GM12873 (cell line): ENCODE measurements at regions not wholly inside any gene's neighbourhood (a gene's known extent, or its start where the extent isn't known, plus 50 kb on each side); places are given as distances from the start of the nearest gene placed in this dataset.

Experiments
- TF ChIP-seq, protein P1 (sequence below): IDR thresholded peaks from 2 replicates; pipeline ENCODE4 v1.5.1; 2012; ENCODE audit warnings: low read depth, mild to moderate bottlenecking, moderate library complexity, low read length, control low read depth; ENCODE audit not compliant: insufficient read depth; ENCODE audit errors: missing control alignments

DNA sequence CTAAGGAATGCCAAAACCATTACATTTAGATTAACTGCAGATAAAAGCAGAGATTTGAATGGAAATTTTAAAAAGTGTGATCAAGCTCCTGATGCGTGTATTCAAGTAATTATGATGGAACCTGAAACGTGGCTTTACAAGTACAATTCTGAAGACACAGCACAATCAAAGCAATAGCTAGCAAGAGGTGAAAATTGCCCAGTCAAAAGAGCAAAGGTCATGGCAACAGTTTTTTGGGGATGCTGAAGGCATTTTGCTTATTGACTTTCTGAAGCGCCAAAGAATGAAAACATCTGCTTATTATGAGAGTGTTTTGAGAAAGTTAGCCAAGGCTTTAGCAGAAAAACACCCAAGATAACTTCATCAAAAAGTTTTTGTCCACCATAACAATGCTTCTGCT, 389.6 kb upstream of the TENM4 start:
- TF ChIP-seq, protein P1, sequence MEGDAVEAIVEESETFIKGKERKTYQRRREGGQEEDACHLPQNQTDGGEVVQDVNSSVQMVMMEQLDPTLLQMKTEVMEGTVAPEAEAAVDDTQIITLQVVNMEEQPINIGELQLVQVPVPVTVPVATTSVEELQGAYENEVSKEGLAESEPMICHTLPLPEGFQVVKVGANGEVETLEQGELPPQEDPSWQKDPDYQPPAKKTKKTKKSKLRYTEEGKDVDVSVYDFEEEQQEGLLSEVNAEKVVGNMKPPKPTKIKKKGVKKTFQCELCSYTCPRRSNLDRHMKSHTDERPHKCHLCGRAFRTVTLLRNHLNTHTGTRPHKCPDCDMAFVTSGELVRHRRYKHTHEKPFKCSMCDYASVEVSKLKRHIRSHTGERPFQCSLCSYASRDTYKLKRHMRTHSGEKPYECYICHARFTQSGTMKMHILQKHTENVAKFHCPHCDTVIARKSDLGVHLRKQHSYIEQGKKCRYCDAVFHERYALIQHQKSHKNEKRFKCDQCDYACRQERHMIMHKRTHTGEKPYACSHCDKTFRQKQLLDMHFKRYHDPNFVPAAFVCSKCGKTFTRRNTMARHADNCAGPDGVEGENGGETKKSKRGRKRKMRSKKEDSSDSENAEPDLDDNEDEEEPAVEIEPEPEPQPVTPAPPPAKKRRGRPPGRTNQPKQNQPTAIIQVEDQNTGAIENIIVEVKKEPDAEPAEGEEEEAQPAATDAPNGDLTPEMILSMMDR = no peak

DNA sequence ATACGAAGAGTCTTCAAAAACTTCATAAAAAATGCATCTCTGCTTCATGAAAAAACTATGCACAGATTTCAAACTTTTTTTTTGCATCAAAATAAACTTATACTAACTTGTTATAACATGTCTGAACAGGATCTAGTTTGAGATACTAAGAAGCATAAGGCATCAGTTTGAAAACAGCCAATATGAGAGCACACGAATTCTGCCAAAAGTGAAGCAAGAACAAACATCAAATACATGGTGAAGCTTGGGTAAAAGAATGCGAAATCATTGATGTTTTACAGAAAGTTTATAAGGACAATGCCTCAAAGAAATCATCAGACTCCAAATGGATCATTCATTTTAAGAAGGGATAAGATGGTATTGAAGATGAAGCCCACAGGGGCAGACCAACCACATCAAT, 389.1 kb upstream of the TENM4 start:
- TF ChIP-seq, protein P1 = no peak

DNA sequence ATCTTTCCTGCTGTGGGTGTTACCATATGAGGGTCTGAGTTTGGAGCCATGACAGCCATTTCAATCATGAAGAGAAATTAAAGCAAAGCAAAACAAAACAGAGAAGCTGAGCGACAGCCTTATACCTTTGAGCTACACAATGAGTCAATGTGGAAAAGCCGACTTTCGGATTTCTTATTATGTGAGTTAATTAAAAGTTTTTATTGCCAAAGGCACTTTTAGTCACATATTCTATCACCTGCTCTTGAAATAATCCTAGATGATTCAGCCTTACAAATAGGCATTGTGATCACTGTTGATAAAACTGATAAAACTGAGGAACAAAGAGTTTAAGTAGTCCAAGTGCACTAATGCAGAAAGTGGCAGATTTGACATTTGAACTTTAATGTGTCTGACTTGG, 381.9 kb upstream of the TENM4 start:
- TF ChIP-seq, protein P1 = no peak

- TF ChIP-seq, protein P1 = no peak
These were observed 372.7 kb upstream of the TENM4 start for GRCh38 chr11:79813551-79813950.

- TF ChIP-seq, protein P1 = no peak
These were observed 368.7 kb upstream of the TENM4 start for GRCh38 chr11:79809487-79809886.

DNA sequence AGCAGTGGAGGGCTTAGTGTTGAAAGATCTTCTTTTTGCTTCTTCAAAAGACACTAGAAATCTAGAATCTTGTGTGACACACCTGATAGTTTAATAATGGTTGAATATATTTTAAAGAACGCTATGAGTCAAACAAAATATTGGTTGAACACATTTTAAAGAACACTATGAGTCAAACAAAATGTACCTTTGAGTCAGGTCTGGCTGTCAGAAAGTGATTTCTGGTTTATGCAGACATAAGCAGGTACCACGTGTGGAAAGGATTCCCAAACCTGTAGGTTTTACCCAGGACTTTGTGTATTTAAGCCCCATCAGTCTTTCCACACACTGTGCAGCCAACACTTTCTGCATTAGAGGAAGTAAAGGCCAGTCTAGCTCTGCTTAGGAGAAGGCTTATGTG, 366.7 kb upstream of the TENM4 start:
- TF ChIP-seq, protein P1 = no peak

- TF ChIP-seq, protein P1 = no peak
These were observed 355.9 kb upstream of the TENM4 start for GRCh38 chr11:79796704-79797103.
